IMR-90 (cell line): ENCODE measurements at regions not wholly inside any gene's neighbourhood (a gene's known extent, or its start where the extent isn't known, plus 50 kb on each side); places are given as distances from the start of the nearest gene placed in this dataset.

ENCODE experiments used
- ATAC-seq: fragments of 200-7000 bp; cut with Tn5 transposase; 2 replicates; pipeline ENCODE4 v1.9.1; 2020; ENCODE audit warnings: low read depth, mild to moderate bottlenecking, moderate library complexity
- BruUV-seq: library from RNA; stranded (reverse); fragments of 400-500 nt; replicated peaks from 2 replicates; lab custom pipeline; 2021; lab: Mats Ljungman, UMichigan
- CTCF ChIA-PET: fragments of 300-600 bp; formaldehyde crosslinking; extraction: SDS; loops from one replicate; lab custom pipeline; 2021; ENCODE audit warnings: antibody characterized with exemption; lab: Yijun Ruan, JAX
- POLR2A ChIA-PET: fragments of 300-600 bp; sonication (Branson Sonifier 250); formaldehyde crosslinking; loops from one replicate; lab custom pipeline; 2022; ENCODE audit warnings: antibody characterized with exemption; ENCODE audit not compliant: unreplicated experiment; lab: Charles Lee
- DNase-seq: peaks from one replicate; pipeline ENCODE4 v3.0.0; 2013
- H2AFZ ChIP-seq: replicated peaks from 2 replicates; pipeline ENCODE3; 2013; ENCODE audit warnings: low read length, mild to moderate bottlenecking; ENCODE audit not compliant: poor library complexity
- H2AK5ac ChIP-seq: 2 replicates; pipeline ENCODE4 v1.6.1; 2013; ENCODE audit warnings: low read depth, low read length, inconsistent platforms
- H2AK9ac ChIP-seq: replicated peaks from 2 replicates; pipeline ENCODE3; 2013; ENCODE audit warnings: mild to moderate bottlenecking, low read depth, low read length, moderate library complexity; ENCODE audit not compliant: poor library complexity
- H2BK120ac ChIP-seq: 2 replicates; pipeline ENCODE4 v1.6.1; 2013; ENCODE audit warnings: low read depth, low read length, inconsistent platforms
- H2BK15ac ChIP-seq: 3 replicates; pipeline ENCODE4 v1.6.1; 2013; ENCODE audit warnings: low read depth, low read length, inconsistent platforms
- H2BK20ac ChIP-seq: 2 replicates; pipeline ENCODE4 v1.6.1; 2013; ENCODE audit warnings: low read depth, mild to moderate bottlenecking, inconsistent platforms, low read length, moderate library complexity
- H2BK5ac ChIP-seq: 2 replicates; pipeline ENCODE4 v1.6.1; 2013; ENCODE audit warnings: mild to moderate bottlenecking, low read depth, low read length, inconsistent platforms; ENCODE audit not compliant: poor library complexity, severe bottlenecking
- H3K14ac ChIP-seq: replicated peaks from 2 replicates; pipeline ENCODE4 v1.6.1; 2013; ENCODE audit warnings: low read depth, low read length, inconsistent platforms
- H3K18ac ChIP-seq: 2 replicates; pipeline ENCODE4 v1.6.1; 2013; ENCODE audit warnings: low read depth, low read length, control low read depth
- H3K23ac ChIP-seq: 2 replicates; pipeline ENCODE4 v1.6.1; 2013; ENCODE audit warnings: low read depth, low read length, inconsistent platforms
- H3K27ac ChIP-seq: 2 replicates; pipeline ENCODE4 v1.5.1; 2013; ENCODE audit warnings: mild to moderate bottlenecking, control low read depth, low read length; ENCODE audit not compliant: insufficient read depth
- H3K27me3 ChIP-seq: 2 replicates; pipeline ENCODE4 v1.6.1; 2013; ENCODE audit warnings: low read length; ENCODE audit not compliant: control insufficient read depth, insufficient read depth
- H3K36me3 ChIP-seq: 2 replicates; pipeline ENCODE4 v1.6.1; 2013; ENCODE audit warnings: low read length, mixed read lengths; ENCODE audit not compliant: control insufficient read depth, insufficient read depth
- H3K4ac ChIP-seq: 2 replicates; pipeline ENCODE4 v1.6.1; 2013; ENCODE audit warnings: low read depth, low read length, inconsistent platforms
- H3K4me1 ChIP-seq: 2 replicates; pipeline ENCODE4 v1.6.1; 2013; ENCODE audit warnings: low read length, mixed read lengths; ENCODE audit not compliant: control insufficient read depth, insufficient read depth
- H3K4me2 ChIP-seq: 2 replicates; pipeline ENCODE4 v1.6.1; 2013; ENCODE audit warnings: low read depth, mild to moderate bottlenecking, control low read depth, low read length, moderate library complexity
- H3K4me3 ChIP-seq: 2 replicates; pipeline ENCODE4 v1.5.1; 2013; ENCODE audit warnings: low read depth, mild to moderate bottlenecking, control low read depth, low read length, moderate library complexity; ENCODE audit not compliant: insufficient read depth
- H3K56ac ChIP-seq: 2 replicates; pipeline ENCODE4 v1.6.1; 2013; ENCODE audit warnings: low read length, inconsistent platforms; ENCODE audit not compliant: insufficient read depth; ENCODE audit errors: extremely low read depth
- H3K79me1 ChIP-seq, 2 experiments: 2 replicates each; pipeline ENCODE4 v1.6.1; 2013; ENCODE audit warnings: low read length in 2 of 2, inconsistent platforms in 1 of 2, low read depth in 1 of 2
- H3K9ac ChIP-seq: 2 replicates; pipeline ENCODE4 v1.6.1; 2013; ENCODE audit warnings: low read depth, low read length, control low read depth
- H3K9me1 ChIP-seq: 2 replicates; pipeline ENCODE4 v1.6.1; 2013; ENCODE audit warnings: low read length, inconsistent platforms; ENCODE audit not compliant: insufficient read depth
- H3K9me3 ChIP-seq: 2 replicates; pipeline ENCODE4 v1.6.1; 2013; ENCODE audit warnings: low read length; ENCODE audit not compliant: control insufficient read depth, insufficient read depth
- H4K20me1 ChIP-seq: 2 replicates; pipeline ENCODE4 v1.6.1; 2013; ENCODE audit warnings: low read length, inconsistent platforms; ENCODE audit not compliant: insufficient read depth
- H4K5ac ChIP-seq: 2 replicates; pipeline ENCODE4 v1.6.1; 2013; ENCODE audit warnings: mild to moderate bottlenecking, low read depth, low read length, control low read depth
- H4K8ac ChIP-seq, 2 experiments: 2 replicates each; pipeline ENCODE4 v1.6.1; 2013; ENCODE audit warnings: low read depth in 2 of 2, low read length in 2 of 2, control low read depth in 1 of 2, inconsistent platforms in 1 of 2
- H4K91ac ChIP-seq: 2 replicates; pipeline ENCODE4 v1.6.1; 2013; ENCODE audit warnings: low read depth, low read length, inconsistent platforms; ENCODE audit not compliant: insufficient read depth
- BHLHE40 ChIP-seq: fragments of 150-350 bp; IDR thresholded peaks from 2 replicates; pipeline ENCODE4 v1.6.1; 2016; ENCODE audit warnings: mild to moderate bottlenecking, low read depth, low read length
- CEBPB ChIP-seq: IDR thresholded peaks from 2 replicates; pipeline ENCODE4 v1.6.1; 2012; ENCODE audit warnings: low read depth, low read length, improper control_type of control experiment
- CHD1 ChIP-seq: IDR thresholded peaks from 2 replicates; pipeline ENCODE4 v1.6.1; 2012; ENCODE audit warnings: low read depth, low read length, improper control_type of control experiment
- FOS ChIP-seq: fragments of 150-350 bp; IDR thresholded peaks from 2 replicates; pipeline ENCODE4 v1.6.1; 2016; ENCODE audit warnings: low read depth, low read length
- MAFK ChIP-seq: IDR thresholded peaks from 2 replicates; pipeline ENCODE4 v1.6.1; 2012; ENCODE audit warnings: low read depth, low read length, improper control_type of control experiment
- MAZ ChIP-seq: IDR thresholded peaks from 2 replicates; pipeline ENCODE4 v1.6.1; 2012; ENCODE audit warnings: low read depth, mild to moderate bottlenecking, low read length, improper control_type of control experiment, moderate library complexity, borderline replicate concordance
- MXI1 ChIP-seq: IDR thresholded peaks from 2 replicates; pipeline ENCODE4 v1.6.1; 2012; ENCODE audit warnings: low read depth, mild to moderate bottlenecking, low read length, moderate library complexity, borderline replicate concordance
- NFE2L2 ChIP-seq: fragments of 150-350 bp; IDR thresholded peaks from 2 replicates; pipeline ENCODE4 v1.6.1; 2016; ENCODE audit warnings: low read depth, mild to moderate bottlenecking, low read length
- POLR2A ChIP-seq: IDR thresholded peaks from 2 replicates; pipeline ENCODE4 v1.6.1; 2012; ENCODE audit warnings: mild to moderate bottlenecking, low read depth, low read length
- RAD21 ChIP-seq: IDR thresholded peaks from 2 replicates; pipeline ENCODE4 v1.6.1; 2012; ENCODE audit warnings: low read length, improper control_type of control experiment
- RCOR1 ChIP-seq: IDR thresholded peaks from 2 replicates; pipeline ENCODE4 v1.6.1; 2012; ENCODE audit warnings: mild to moderate bottlenecking, low read length, improper control_type of control experiment; ENCODE audit not compliant: insufficient replicate concordance
- RFX5 ChIP-seq: IDR thresholded peaks from 2 replicates; pipeline ENCODE4 v1.8.0; 2012; ENCODE audit warnings: low read depth, mild to moderate bottlenecking, low read length, moderate library complexity
- SMC3 ChIP-seq: fragments of 150-350 bp; IDR thresholded peaks from 2 replicates; pipeline ENCODE4 v1.6.1; 2016; ENCODE audit warnings: low read depth, mild to moderate bottlenecking, antibody characterized with exemption, low read length, moderate library complexity
- WGBS, 2 experiments: methylation state at CpG; one replicate each; pipeline versions ENCODE4 v1.1.5 to v1.1.7; 2013; ENCODE audit warnings: missing lambda C conversion rate in 2 of 2; ENCODE audit not compliant: insufficient read length in 1 of 2; ENCODE audit errors: extremely low coverage in 2 of 2; 5-methylcytosine and 5-hydroxymethylcytosine counted together
- dilution Hi-C: fragments of 300-500 bp; cut with HindIII; formaldehyde crosslinking; loops from one replicate; pipeline ENCODE4 v1.14.3; 2018; ENCODE audit warnings: low sequenced_read_pairs; ENCODE audit not compliant: unreplicated experiment
- in situ Hi-C: fragments of 300-500 bp; cut with MboI; formaldehyde crosslinking; loops from 3 replicates; pipeline ENCODE4 v1.14.3; 2019; ENCODE audit warnings: low sequenced_read_pairs, inconsistent platforms, mixed read lengths
- intact Hi-C: fragments of 100-400 bp; cut with micrococcal nuclease; formaldehyde crosslinking; loops from 2 replicates; pipeline ENCODE4 v1.10.0; 2022
- TF ChIP-seq, protein P1 (sequence below): conservative IDR thresholded peaks from 2 replicates; pipeline ENCODE4 v1.5.1; 2012; ENCODE audit warnings: mild to moderate bottlenecking, low read depth, low read length, improper control_type of control experiment
- TF ChIP-seq, protein P2 (sequence below): fragments of 150-350 bp; IDR thresholded peaks from 2 replicates; pipeline ENCODE4 v1.6.1; 2017; ENCODE audit warnings: mild to moderate bottlenecking, antibody characterized with exemption, low read length, low read depth
- TF ChIP-seq, protein P3 (sequence below): fragments of 150-350 bp; IDR thresholded peaks from 2 replicates; pipeline ENCODE4 v1.6.1; 2016; ENCODE audit warnings: low read depth, mild to moderate bottlenecking, low read length, moderate library complexity, borderline replicate concordance

DNA sequence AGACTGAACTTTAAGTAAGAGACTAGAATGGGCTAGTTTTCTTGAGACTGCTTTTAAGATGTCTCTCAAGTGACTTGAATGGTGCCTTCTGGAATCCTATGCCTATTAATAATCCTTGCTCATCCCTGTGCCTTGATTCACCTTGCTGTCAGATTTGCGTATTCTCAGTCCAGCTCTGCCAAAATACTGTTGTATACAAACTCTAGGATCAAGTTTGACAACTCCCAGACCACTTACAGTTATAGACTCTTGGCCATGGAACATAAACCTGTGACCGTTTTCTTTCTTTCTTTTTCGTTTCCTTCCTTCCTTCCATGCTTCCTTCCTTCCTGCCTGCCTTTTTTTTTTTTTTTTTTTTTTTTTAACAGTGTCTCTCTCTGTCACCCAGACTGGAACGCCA, 2390.9 kb upstream of the RAG2 start:
- no peaks in the 10 kb centered on the region for H4K20me1 ChIP-seq
- H2BK15ac ChIP-seq, result no peak overlapping the region
- peaks cover 12% of the 10 kb centered on the region for H3K9me3 ChIP-seq
- no peaks in the 10 kb centered on the region for H3K36me3 ChIP-seq
- no peaks in the 10 kb centered on the region for H3K79me1 ChIP-seq
- no peak overlapping the region for H4K5ac ChIP-seq
- no peaks in the 10 kb centered on the region for H3K9me1 ChIP-seq
- no peak overlapping the region for H2AFZ ChIP-seq
- in situ Hi-C loops (no loop called here), intact Hi-C loops (no loop called here), dilution Hi-C loops (no loop called here)
- H4K8ac ChIP-seq, result no peak overlapping the region
- no peak overlapping the region for H4K91ac ChIP-seq
- H3K27me3 ChIP-seq, result no peaks in the 10 kb centered on the region
- no peak overlapping the region for H2AK5ac ChIP-seq
- TF ChIP-seq CEBPB, result no peak
- no peak for TF ChIP-seq NFE2L2
- TF ChIP-seq, protein P1, sequence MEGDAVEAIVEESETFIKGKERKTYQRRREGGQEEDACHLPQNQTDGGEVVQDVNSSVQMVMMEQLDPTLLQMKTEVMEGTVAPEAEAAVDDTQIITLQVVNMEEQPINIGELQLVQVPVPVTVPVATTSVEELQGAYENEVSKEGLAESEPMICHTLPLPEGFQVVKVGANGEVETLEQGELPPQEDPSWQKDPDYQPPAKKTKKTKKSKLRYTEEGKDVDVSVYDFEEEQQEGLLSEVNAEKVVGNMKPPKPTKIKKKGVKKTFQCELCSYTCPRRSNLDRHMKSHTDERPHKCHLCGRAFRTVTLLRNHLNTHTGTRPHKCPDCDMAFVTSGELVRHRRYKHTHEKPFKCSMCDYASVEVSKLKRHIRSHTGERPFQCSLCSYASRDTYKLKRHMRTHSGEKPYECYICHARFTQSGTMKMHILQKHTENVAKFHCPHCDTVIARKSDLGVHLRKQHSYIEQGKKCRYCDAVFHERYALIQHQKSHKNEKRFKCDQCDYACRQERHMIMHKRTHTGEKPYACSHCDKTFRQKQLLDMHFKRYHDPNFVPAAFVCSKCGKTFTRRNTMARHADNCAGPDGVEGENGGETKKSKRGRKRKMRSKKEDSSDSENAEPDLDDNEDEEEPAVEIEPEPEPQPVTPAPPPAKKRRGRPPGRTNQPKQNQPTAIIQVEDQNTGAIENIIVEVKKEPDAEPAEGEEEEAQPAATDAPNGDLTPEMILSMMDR, result no peak
- no peak for TF ChIP-seq MXI1
- no peak for TF ChIP-seq MAZ
- TF ChIP-seq, protein P2, sequence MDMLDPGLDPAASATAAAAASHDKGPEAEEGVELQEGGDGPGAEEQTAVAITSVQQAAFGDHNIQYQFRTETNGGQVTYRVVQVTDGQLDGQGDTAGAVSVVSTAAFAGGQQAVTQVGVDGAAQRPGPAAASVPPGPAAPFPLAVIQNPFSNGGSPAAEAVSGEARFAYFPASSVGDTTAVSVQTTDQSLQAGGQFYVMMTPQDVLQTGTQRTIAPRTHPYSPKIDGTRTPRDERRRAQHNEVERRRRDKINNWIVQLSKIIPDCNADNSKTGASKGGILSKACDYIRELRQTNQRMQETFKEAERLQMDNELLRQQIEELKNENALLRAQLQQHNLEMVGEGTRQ, result no peak
- no peak for TF ChIP-seq SMC3
- no peak for TF ChIP-seq RAD21
- TF ChIP-seq, protein P3, sequence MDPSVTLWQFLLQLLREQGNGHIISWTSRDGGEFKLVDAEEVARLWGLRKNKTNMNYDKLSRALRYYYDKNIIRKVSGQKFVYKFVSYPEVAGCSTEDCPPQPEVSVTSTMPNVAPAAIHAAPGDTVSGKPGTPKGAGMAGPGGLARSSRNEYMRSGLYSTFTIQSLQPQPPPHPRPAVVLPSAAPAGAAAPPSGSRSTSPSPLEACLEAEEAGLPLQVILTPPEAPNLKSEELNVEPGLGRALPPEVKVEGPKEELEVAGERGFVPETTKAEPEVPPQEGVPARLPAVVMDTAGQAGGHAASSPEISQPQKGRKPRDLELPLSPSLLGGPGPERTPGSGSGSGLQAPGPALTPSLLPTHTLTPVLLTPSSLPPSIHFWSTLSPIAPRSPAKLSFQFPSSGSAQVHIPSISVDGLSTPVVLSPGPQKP, result no peak
- TF ChIP-seq RFX5, result no peak
- no peak for TF ChIP-seq RCOR1
- no peak for TF ChIP-seq MAFK
- TF ChIP-seq BHLHE40, result no peak
- TF ChIP-seq FOS, result no peak
- TF ChIP-seq POLR2A, result no peak
- no peak for TF ChIP-seq CHD1
- no peak overlapping the region for H2BK120ac ChIP-seq
- POLR2A ChIA-PET, result no interaction called here
- H3K4me1 ChIP-seq, result no peaks in the 10 kb centered on the region
- no TSS peak for BruUV-seq
- H2BK20ac ChIP-seq, result no peak overlapping the region
- H3K23ac ChIP-seq, result no peak overlapping the region
- H2AK9ac ChIP-seq, result no peak overlapping the region
- ATAC-seq (no peak), DNase-seq (no peak)
- H3K56ac ChIP-seq, result no peak overlapping the region
- no peak overlapping the region for H3K18ac ChIP-seq
- H3K4ac ChIP-seq, result no peak overlapping the region
- CTCF ChIA-PET, result no interaction called here
- no CpG with 5 or more reads among the region's 4 CpGs for WGBS, 2 experiments
- no peak overlapping the region for H3K4me2 ChIP-seq
- H3K9ac ChIP-seq, result no peak overlapping the region
- H2BK5ac ChIP-seq, result no peak overlapping the region
- no peak overlapping the region for H3K27ac ChIP-seq
- H3K14ac ChIP-seq, result no peak overlapping the region
- no peak overlapping the region for H3K4me3 ChIP-seq
